HEK293 (cell line): ENCODE measurements at regions not wholly inside any gene's neighbourhood (a gene's known extent, or its start where the extent isn't known, plus 50 kb on each side); places are given as distances from the start of the nearest gene placed in this dataset.

Source experiments
- CTCF ChIP-seq: fragments of 450-650 bp; formaldehyde crosslinking; IDR thresholded peaks from 2 replicates; pipeline ENCODE4 v1.5.1; 2016; ENCODE audit warnings: missing biosample characterization, missing genetic modification characterization
- SALL2 ChIP-seq: fragments of 450-650 bp; formaldehyde crosslinking; IDR thresholded peaks from 2 replicates; pipeline ENCODE4 v1.5.0; 2017; ENCODE audit warnings: missing biosample characterization, mild to moderate bottlenecking, missing genetic modification characterization, borderline replicate concordance
- WT1 ChIP-seq: fragments of 450-650 bp; formaldehyde crosslinking; IDR thresholded peaks from 2 replicates; pipeline ENCODE4 v1.5.1; 2016; ENCODE audit warnings: missing biosample characterization, missing genetic modification characterization
- ZNF76 ChIP-seq: fragments of 450-650 bp; formaldehyde crosslinking; IDR thresholded peaks from 2 replicates; pipeline ENCODE4; 2016; ENCODE audit warnings: low read depth, missing biosample characterization, missing genetic modification characterization, borderline replicate concordance

DNA sequence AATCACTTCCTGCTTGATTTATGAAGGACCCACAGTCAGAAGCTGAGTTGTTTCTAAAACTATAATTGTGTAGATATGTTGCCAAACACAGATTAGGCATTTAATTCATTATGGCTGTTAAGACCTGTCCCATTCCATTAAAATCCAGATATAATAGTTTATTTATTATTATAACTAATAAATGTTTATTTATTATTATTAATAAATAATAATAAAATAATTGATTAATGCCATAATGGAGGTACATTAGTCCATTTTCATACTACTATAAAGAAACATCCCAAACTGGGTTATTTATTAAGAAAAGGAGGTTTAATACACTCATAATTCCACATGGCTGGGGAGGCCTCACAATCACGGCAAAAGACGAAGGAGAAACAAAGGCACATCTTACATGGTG is 1240.9 kb downstream of the CDH11 start:
- TF ChIP-seq WT1 (no peak), CTCF (tag by site-specific recombination) (no peak), SALL2 (tag by site-specific recombination) (no peak), ZNF76 (tag by site-specific recombination) (no peak)
